Breast epithelium (tissue), 3 donors: ENCODE measurements at regions not wholly inside any gene's neighbourhood (a gene's known extent, or its start where the extent isn't known, plus 50 kb on each side); places are given as distances from the start of the nearest gene placed in this dataset.

Experiments used
- POLR2A ChIP-seq: fragments of 450-650 bp; IDR thresholded peaks from one replicate; pipeline ENCODE4 v1.6.1; 2016; ENCODE audit warnings: antibody characterized with exemption, mild to moderate bottlenecking, moderate library complexity
- POLR2AphosphoS5 ChIP-seq, 3 donors: sonication (generic); formaldehyde crosslinking; IDR thresholded peaks; one replicate each; pipeline ENCODE4 v1.6.1; 2017; ENCODE audit warnings: antibody characterized with exemption in 3 of 3
- TF ChIP-seq, protein P1 (sequence below), 3 donors: fragments of 450-650 bp; IDR thresholded peaks; one replicate each; pipeline ENCODE4 v1.5.1; 2016 to 2017; ENCODE audit warnings: antibody characterized with exemption in 3 of 3, mild to moderate bottlenecking in 3 of 3, moderate library complexity in 3 of 3

DNA sequence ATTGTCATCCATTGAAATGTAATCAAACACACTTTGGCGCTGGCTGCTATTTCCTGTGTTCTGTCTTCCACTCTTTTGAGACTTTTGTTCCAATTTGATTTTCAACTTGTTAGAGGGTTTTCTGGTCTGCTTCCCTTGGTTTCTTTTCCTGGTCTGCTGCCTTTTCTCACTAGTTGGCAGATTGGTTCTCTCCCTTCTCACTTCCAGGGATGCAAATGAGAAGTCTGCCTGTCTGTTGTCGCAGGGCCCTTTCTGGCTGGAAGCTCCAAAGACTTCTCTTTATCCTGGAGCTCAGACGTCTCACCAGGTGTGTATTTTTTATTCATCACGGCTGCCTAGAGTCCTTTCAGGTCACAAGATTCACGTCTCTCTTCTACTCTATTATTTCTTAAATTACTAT is 84.0 kb downstream of the RPS6KA4 start:
- TF ChIP-seq, protein P1, sequence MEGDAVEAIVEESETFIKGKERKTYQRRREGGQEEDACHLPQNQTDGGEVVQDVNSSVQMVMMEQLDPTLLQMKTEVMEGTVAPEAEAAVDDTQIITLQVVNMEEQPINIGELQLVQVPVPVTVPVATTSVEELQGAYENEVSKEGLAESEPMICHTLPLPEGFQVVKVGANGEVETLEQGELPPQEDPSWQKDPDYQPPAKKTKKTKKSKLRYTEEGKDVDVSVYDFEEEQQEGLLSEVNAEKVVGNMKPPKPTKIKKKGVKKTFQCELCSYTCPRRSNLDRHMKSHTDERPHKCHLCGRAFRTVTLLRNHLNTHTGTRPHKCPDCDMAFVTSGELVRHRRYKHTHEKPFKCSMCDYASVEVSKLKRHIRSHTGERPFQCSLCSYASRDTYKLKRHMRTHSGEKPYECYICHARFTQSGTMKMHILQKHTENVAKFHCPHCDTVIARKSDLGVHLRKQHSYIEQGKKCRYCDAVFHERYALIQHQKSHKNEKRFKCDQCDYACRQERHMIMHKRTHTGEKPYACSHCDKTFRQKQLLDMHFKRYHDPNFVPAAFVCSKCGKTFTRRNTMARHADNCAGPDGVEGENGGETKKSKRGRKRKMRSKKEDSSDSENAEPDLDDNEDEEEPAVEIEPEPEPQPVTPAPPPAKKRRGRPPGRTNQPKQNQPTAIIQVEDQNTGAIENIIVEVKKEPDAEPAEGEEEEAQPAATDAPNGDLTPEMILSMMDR (IDR thresholded peaks at IDR 0.05), result no peak
- no peak for TF ChIP-seq POLR2A
- TF ChIP-seq POLR2AphosphoS5 (IDR thresholded peaks at IDR 0.05), result no peak
